Suppressor macrophage (primary cell): ENCODE measurements at regions not wholly inside any gene's neighbourhood (a gene's known extent, or its start where the extent isn't known, plus 50 kb on each side); places are given as distances from the start of the nearest gene placed in this dataset.
A peak's percentile ranks its signal among the peaks of the same experiment; 100 is the strongest.

ENCODE experiments used
- DNase-seq, 4 experiments: peaks; one replicate each; pipeline ENCODE4 v3.0.0-alpha.2; 2020 to 2022

- no peak for DNase-seq
Measured at GRCh38 chr2:30048636-30049175, 98.1 kb upstream of the YPEL5 start.

DNA sequence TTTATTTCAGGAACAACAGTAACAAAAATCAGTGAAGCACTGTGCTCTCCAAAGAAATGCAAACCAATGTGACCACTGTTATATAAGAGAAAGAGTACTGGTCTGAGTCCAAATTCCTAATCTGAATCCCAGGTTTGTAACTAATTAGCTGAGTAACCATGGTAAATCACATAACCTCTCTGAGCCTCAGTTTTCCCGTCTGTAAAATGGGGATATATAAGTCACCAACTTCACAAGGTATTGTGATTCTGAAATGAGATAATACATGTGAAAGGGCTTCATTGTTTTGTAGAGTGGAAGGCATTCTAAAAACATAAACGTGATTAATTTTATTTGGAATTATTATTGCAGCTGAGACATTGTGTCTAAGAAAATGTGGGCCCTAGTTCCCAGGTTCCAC lies 91.3 kb upstream of the YPEL5 start:
- DNase-seq, result no peak

DNA sequence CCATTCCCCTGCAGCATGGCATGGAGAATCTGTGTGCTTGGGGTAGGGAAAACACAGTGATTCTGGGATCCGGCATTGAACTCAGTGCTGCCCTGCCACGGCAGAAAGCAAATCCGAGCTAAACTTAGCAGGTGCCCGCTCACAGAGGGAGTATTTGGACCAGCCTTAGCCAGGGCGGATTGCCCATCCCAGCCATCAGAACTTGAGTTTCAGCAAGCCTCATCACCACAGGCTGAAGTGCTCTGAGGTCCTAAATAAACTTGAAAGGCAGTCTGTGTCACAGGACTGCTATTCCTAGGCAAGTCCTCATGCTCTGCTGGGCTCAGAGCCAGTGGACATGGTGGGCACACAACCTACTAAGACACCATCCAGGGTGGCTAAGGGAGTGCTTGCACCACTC lies 86.2 kb upstream of the YPEL5 start:
- DNase-seq, result no peak

- DNase-seq, result no peak
Measured at GRCh38 chr2:30068067-30068466, 78.7 kb upstream of the YPEL5 start.

DNA sequence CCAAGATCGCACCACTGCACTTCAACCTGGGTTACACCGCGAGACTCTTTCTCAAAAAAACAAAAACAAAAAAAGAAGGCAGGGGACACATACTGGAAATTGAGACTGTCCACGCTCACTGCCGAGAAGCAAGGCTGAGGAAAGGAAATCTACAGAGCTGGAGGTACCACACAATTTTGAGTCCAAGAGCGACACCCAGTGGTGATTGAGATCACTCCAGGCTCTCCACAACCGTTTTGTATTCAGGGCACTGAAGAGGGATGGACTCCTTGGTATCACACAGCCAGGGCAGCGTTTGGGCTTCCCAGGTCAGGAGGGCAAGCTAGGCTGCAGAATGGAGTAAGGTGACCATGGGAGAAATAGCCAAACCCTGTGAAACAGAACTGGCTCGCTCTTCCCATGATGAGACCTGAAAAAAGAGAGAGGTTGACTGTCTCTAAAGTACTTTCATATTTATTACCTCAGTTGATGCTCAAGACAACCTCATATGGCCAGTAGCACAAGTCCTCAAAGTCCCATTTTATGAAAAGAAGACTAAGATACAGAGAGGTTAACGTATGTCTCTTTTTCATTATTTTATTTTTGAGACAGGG lies 74.5 kb upstream of the YPEL5 start:
- DNase-seq, result peak; percentile 74 to 82 (median 79)

- no peak for DNase-seq
Measured at GRCh38 chr2:30073523-30073922, 73.3 kb upstream of the YPEL5 start.

- no peak for DNase-seq
Measured at GRCh38 chr2:30074023-30074422, 72.8 kb upstream of the YPEL5 start.

DNA sequence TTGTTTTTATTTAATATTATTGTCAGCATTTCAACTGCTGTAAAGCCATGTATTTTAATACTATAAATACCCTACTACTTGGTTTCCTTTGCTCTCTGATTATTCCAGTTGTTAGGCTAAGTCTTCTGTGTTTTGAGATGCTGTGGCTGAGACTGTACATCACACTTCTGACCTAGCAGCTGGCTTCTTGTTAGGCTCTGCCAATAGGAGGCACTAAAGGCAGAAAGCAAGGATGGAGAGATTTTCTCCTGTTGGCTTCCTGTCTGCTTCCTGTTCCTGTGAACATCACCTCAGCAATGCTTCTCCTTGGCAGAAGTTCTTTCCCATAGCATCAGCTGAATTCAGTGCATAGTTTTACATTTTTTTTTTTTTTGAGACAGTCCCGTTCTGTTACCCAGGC lies 68.3 kb upstream of the YPEL5 start:
- DNase-seq, result no peak

- no peak for DNase-seq
Measured at GRCh38 chr2:30084915-30085314, 61.9 kb upstream of the YPEL5 start.

GRCh38 chr2:30089171-30089570 lies 57.6 kb upstream of the YPEL5 start:
- no peak for DNase-seq

GRCh38 chr2:30095402-30095801 lies 51.4 kb upstream of the YPEL5 start:
- DNase-seq, result no peak

- DNase-seq, result no peak
Measured at GRCh38 chr2:30096451-30096850, 50.4 kb upstream of the YPEL5 start.
